SKM-1 treated with dmso at 0.1 percent for 144 hours (cell line): ENCODE measurements at regions not wholly inside any gene's neighbourhood (a gene's known extent, or its start where the extent isn't known, plus 50 kb on each side); places are given as distances from the start of the nearest gene placed in this dataset.

Experiments
- DNase-seq: peaks from one replicate; lab custom pipeline; 2025; ENCODE audit not compliant: unreplicated experiment; lab: John Stamatoyannopoulos, UW

DNA sequence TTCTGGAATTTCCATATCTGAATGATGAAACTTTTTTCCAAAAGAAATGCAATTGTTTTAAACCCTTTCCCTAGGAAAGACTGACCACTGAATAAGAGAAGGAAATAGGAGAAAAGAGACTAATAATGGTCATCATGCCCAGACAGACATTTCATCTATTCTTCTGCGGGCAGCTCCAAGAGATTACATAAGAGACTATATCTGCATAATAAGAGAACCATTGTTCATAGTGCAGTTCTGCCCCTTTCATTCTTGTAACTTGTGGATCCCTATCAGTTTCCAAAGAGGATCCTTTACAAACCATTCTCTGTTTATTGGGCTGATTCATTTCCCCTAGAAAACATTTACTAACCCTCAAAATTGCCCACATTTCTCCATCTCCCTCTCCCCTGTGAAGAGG, 197.8 kb downstream of the FSCB start:
- no peak for DNase-seq

DNA sequence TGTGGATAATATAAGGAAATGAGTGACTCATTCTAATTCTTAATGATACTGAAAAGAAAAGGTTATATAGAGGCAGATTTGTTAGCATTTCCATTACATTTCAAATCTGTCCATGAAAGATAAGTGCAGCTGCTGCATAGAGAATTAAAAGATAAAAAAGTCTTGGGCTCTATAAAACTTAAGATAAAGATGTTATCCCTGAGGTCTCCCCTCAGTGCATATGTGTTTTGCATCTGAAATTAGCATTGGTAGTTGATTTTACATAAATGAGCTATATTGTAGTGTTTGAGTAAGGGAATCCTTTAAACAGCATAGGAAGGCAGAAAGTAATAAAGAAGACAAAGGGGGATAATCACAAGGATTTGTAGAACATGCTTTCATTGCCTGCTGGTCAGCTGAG, 206.2 kb downstream of the FSCB start:
- no peak for DNase-seq

DNA sequence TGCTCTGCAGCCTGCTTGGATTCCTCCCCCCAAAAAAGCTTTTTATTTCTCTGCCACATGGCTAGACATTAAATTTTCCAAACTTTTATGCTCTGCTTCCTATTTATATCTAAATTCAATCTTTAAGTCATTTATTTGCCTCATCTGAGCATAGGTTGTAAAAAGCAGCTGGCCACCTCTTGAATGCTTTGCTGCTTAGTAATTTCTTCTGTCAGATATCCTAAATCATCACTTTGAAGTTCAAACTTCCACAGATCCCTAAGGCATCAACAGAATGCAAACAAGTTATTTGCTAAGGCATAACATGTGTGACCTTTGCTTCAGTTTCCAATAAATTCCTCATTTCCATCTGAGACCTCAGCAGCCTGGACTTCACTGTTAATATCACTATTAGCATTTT, 209.6 kb downstream of the FSCB start:
- no peak for DNase-seq

DNA sequence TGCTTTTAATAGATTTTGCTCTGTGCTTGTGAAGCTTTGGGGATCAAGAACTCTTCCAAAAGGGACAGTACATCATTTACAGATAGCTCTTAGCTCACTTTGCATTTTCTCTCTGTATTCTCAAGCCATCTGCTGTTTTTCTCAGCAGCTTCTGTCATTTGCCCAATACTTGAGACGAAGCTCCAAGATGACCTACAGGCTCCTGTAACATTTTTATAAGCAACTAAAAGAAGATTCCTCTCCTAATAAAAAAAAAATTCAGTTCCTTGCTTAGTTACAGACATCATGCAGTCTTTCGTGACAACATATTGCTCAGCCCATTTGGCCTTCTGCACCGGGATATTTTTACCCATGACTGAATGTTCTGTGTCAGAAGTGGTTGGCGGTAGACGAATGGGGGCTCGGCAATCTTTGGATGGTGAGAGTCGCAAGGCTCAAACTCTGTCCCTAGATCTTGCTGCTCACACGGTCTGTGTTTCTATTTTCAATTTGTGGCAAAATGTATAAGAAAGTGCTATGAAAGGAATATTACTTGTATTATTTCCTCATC, 215.6 kb downstream of the FSCB start:
- DNase-seq: no peak

DNA sequence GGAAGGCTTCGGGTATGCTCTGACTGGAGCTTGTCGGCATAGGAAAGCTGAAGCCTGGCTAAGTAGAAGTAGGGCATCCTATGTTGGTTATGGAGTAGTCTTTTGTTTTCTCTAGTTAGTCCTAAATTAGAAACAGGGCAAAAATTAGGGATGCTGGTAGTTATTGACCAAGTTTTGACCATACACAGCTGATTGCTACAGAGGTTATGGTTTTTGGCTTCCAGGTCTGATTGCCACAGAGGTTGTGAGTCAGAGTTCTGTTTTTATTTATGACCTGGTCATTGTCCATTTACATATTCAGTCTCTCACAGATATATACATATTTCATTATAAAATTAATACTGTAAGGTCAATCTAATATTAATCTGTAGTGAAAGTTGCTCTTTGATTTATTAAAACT, 219.2 kb downstream of the FSCB start:
- no peak for DNase-seq

DNA sequence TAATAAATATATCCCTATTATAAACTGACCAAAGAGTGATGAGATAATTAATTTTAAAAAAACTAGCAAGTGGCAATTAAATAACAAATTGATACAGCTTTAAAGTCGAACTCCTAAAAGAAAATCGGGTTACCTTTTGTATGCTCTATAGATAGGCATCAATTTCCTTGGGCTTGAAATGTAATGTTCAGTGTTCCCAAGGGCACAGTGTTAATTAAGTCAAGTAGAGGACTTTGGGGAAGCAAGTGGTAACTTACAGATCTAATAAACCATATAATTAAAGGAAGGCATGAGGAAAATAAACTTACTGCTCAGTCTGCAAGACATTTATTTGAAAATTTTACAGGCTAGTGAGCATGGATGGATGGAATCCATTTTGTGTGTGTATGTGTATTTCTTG, 220.9 kb downstream of the FSCB start:
- DNase-seq: no peak

DNA sequence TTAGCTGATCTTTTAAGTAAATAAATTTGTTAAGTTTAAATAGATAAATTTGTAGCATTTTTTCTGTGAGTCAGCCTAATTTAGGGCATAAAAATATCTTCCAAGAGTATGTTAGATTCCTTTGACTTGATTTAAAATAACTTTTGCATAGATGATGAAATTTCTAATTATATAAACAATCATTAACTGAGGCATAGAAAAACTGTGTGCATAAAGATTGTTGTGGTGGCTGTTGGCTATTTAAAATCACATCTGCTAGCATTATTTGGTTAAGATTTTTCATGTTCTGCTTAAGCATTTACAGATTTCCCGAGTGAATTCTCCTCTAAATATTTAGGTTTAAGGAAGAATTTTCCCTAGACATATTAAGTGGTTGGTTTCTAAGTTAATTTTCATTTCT, 223.2 kb downstream of the FSCB start:
- DNase-seq: no peak

DNA sequence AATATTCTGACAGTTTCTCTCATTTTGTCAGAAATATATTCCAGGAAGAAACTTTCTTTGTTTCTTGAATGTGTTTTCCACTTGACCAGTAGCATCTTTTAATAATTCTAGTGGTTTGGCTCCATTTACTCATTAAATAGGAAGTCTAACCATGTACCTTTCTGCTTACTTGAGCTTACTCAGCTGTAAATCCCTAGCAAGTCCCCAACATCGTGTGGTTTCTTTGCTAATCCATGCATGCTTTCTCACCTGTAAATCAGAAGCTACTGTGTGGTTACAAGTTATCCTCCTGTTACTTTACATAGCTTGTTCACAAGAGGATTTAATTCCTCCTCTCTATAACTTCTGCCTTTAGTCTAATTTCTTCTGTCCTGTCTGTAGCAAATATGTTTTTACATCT, 227.7 kb downstream of the FSCB start:
- no peak for DNase-seq

DNA sequence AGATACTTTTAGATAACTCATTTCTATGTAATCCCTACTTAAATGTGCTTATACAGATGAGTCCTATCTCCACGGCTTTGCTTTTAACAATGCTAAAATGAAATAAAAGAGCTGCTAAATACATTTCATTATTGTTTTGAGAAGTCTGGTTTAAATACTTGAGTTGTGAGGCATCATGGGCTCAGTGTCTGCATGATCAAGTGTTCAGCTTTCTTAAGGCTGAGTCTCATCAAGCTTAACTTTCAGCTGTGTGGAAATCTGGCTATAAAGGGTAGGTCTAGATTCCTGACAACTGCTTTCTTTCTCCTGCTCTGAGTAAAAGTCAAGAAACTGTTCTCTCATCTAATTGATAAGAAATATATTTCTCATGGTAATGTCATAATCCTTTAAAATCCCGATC, 235.4 kb downstream of the FSCB start:
- DNase-seq: no peak

DNA sequence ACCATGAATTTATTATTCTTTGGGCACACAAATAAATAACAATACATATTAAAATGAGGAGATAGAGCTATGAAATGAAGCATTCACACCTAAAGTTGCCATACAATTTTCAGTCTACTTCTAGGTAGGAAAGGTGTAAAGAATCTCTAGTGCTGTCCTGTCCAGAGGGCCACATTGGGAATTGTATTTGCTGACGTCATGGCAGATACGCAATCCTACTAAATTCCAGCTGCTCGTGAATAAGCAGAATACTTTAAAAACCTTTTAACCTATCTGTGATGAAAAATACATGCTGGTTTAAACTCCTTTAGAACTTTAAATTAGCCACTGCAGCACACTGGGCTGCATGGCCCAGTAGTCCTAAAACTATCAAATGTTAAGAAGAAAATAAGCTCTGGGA, 236.1 kb downstream of the FSCB start:
- no peak for DNase-seq

DNA sequence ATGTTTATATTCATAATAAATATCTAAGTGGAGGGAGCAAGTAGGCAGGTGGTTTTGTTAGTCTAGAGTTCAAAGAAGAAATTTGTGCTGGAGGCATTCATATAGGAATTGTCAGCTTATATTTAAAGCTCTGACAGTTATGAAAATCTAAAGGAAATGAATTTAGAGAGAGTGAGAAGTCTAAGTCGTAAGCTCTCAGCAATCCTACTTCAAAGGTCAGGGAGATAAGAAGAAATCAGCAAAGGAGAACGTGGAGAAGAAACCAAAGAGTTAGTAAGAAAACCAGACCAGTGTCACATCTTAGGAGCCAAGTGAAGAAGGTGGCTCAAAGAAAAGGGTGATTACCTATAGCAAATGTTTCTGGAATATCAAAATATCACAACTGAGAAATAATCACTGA, 241.8 kb downstream of the FSCB start:
- no peak for DNase-seq

DNA sequence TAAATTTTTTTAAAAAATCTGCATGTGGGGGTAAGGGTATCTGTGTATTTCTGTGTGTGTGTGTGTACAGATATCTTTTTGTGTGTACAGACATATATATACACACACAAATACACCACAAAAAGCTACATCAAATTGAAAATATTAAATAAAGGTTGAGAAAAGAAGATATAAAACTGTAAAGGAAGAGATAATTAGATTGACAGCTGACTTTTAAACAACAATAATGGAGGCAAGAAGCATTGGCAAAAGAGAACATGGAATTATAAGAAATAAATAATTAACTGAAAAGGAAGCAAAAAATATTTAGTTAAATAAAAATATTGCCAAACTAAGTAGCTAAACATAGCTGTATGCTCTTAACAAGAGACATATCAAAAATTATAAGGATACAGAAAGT, 291.4 kb downstream of the FSCB start:
- DNase-seq: no peak

DNA sequence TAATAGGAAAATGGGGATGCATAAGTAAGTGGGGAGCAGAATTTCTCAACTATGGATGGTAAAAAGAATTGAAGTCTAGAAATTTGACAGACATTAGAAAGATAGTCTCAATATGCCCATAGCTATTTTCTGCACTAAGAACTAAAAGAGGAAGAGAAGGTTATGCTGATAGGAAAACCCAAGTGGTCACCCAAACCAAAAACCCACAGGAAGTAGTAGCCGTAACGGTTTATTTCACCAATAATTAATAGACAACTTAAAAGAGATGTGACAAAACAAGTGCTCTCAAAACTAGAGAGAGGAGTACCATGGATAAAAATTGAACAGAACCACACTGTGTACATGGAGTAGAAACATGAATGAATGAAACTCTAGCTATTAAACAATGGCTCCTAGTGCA, 295.4 kb downstream of the FSCB start:
- no peak for DNase-seq

DNA sequence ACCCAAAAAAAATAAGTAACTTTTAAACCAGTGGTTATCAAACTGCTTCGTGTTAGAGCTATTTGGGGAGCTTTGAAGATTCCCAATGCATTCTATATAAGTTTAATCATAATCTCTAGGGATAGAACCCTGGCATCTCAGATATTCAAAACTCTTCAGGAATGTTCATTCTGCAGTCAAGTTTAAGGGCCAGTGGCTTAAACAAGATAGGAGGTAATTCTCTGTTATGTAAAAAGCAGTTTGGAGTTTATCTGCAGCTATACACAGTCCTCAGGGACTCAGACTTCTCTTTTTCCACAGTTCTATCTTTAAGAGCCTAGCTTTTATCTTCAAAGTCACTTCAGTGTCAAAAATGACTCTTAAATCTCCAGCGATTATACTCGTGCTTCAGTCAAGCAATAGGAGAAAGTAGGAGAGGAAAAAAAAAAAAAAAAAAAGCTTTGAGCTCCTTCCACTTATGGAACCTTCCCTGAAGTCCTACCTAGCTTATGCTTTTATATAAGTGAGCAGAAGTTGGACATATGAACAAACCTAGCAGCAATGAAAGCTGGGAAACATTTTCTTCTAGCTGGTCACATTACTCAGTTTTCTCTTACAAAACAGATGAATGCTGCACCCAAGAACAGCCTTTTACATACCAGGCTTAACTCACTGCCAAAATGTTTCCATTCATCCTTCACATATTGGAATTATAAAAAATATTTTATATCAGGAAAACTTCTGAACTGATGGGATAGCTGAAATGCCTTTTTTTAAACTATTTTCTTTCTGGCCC, 302.8 kb downstream of the FSCB start:
- DNase-seq: no peak

DNA sequence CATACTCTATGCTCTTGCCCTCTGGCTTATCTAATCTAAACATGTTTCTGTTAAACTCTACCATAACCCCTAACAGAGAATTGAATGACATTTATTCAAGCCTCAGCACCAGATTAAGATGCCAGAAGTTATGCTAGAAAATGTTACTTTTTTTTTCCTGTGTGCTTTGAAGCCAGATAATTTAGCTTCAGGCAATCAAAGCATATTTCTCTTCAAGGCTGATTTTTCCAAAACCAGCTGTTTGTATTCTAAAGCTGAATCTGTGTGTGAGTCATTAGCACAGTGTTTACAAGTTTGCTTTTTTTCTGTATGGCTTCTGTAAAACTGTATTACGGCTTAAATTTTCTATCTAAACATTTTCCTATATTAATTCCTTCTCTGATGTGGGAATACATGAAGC, 326.1 kb downstream of the FSCB start:
- no peak for DNase-seq

DNA sequence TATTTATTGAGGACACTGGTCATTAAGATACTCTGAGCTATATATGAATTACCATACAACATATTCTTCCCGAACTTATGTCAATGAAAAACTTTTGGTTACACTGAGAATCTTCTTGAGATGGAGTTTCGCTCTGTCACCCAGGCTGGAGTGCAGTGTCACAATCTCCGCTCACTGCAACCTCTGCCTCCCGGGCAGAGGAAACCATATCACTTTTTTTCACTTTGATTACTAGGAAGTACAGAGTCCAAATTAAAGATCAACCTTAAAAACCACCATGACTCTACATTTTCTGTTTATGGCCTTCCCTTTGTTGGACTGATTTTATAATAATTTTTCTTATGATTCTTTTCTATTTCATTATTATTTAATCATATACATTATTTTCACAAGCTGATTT, 336.5 kb downstream of the FSCB start:
- no peak for DNase-seq

DNA sequence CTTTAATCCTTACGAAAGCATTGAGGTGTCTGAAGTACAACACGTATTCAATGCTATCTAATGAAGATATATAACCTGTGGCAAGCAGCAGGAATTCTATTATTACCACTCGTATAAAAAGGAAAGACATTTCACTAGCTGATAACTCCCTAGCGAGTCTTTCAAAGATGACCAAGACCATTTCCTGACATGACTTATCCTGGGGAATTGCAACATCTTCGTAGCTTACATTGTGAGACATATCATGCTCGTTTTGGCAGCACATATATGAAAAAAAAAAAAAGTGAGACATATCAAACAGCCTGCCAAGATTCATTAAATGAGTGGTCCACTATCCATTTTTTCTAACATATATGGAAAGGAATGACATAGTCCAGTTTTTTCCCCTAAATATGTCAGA, 337.0 kb downstream of the FSCB start:
- no peak for DNase-seq

DNA sequence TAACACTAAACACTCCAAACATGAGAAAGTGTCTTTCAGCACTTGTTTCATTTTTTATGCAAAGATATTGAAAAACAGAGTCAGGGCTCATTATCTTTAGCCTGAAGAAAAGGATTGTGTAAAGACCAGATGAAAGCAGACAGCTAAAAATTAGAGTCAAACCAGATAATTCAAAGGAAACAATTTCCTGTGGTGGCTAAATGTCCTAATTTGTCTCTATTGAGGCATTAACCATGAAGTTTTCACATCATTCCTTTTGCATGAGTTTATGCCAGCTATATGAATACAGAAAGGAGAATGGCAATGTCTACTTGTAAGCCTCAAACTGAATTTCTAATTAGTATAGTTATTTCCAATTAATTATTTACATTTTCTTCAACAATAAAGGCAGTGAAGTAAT, 338.5 kb downstream of the FSCB start:
- DNase-seq: no peak

DNA sequence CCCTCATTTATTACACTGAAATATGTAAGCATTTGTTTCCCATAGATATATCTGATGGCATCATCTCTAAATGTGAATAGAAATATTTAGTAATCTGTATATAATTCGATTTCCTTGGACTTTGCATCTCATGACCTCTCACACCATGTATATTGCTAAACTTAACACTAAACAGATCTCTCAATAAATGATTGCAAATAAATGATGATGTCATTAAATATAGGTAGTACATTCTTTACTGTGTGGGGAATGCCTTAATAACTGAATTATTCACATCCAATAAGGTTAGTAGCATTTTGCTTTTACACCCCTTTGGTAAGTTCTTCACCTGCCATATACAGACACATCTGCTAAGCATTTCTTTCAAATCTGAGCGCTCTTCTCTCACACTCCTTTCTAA, 340.5 kb downstream of the FSCB start:
- DNase-seq: no peak

DNA sequence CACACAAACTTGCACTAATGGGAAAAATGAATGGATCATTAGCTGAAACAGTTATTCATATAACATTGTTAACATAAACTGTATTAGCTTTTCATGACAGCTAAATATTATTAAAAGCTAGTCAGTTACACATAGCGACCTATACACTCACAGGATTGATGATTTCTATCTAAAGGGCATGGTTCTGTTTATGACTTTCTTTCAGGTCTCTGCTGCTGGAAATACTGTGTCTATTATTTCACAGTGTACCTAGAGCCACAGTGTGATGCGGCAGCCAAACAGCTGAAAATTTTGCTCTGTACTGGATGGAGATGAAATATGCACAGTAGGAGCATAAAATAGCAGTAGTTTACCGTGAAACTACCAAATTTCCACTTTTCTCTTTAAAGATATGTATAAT, 341.1 kb downstream of the FSCB start:
- no peak for DNase-seq

DNA sequence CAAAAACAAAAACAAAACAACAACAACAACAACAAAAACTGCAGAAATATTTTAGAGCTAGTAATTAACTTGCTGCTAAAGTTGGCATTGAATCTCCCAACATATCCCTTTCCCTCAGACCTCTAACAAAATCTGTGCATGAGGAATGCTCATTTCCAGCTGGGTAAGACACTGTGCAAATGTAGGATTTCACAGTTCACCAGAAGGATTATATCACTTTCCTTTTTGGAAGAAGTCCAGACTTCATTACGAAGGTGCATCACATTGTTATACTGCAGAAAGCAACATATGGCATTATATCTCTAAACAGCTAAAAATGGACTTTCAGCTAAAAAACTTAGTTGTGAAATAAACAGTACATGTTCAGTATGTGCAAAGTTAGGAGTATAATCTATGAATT, 341.8 kb downstream of the FSCB start:
- DNase-seq: no peak

DNA sequence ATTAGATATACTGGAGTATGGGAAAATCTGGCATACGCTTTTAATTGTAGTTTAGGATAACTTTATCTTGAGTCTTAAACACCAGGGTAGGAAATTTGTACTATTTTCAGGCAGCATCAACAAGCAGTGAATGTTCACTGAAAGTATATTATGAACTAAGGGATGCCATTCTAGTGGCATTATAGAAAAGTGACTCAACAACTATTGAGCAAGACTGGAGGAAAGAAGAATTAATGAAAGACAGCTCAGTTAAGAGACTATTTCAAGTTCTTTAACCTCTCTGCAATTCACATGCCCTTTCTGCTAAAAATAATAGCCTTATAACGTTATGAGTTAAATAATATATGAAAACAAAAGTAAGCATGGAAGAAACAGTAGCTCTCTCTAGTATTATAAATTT, 343.1 kb downstream of the FSCB start:
- DNase-seq: no peak

DNA sequence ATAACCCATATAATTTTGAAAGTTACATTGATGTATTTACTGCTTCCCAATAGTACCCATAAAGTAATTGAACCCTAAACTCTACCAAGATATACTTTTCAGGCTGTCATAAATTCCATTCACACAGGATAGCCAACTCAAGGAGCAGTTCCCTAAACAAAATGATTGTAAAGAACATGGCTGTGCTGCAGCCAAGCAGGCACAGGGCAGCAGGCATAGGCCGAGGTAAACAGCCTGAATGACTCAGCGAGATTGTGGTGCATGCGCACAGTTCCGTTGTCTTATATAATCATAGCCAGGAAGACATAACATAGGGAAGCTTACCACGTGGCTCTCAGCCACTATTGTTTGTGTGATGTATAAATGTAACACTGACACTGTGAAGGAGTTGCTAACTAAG, 344.9 kb downstream of the FSCB start:
- DNase-seq: no peak
